ENCODE measurements at regions not wholly inside any gene's neighbourhood (a gene's known extent, or its start where the extent isn't known, plus 50 kb on each side); places are given as distances from the start of the nearest gene placed in this dataset.
A peak's percentile ranks its signal among the peaks of the same experiment; 100 is the strongest.

- ChIA-PET POLR2A (interaction anchor here (0.6 kb wide), 1 partner anchor 8 kb away, joined by 3 read pairs; no protein-coding TSS in a partner anchor), CTCF (interaction anchor here (1.0 kb wide), 1 partner anchor 178 kb away, joined by 4 read pairs; no protein-coding TSS in a partner anchor)
- Mint-ChIP-seq H3K4me3 (ENCODE audit: unreplicated experiment) (no peak overlapping the region), H3K27ac (ENCODE audit: low read depth, unreplicated experiment) (no peak overlapping the region), H3K9me3 (ENCODE audit: unreplicated experiment) (no peaks in the 10 kb centered on the region), H3K36me3 (ENCODE audit: insufficient read depth, unreplicated experiment) (peaks cover 5% of the 10 kb centered on the region), H3K27me3 (ENCODE audit: insufficient read depth, unreplicated experiment) (no peaks in the 10 kb centered on the region), H3K4me1 (ENCODE audit: insufficient read depth, unreplicated experiment) (peaks cover 27% of the 10 kb centered on the region)
- no peak for TF ChIP-seq CTCF (IDR thresholded peaks at IDR 0.05; ENCODE audit: unreplicated experiment)
- intact Hi-C loops (cut with micrococcal nuclease): no loop called here
- no peak for DNase-seq (ENCODE audit: unreplicated experiment)
- no TSS peak for BruUV-seq (replicated peaks)
Observed at GRCh38 chr6:11320914-11321597, 88.6 kb upstream of the NEDD9 start.

GRCh38 chr6:11318835-11319813, 86.7 kb upstream of the NEDD9 start:
- Mint-ChIP-seq H3K9me3 (ENCODE audit: unreplicated experiment) (no peaks in the 10 kb centered on the region), H3K36me3 (ENCODE audit: insufficient read depth, unreplicated experiment) (peaks cover 5% of the 10 kb centered on the region), H3K4me1 (ENCODE audit: insufficient read depth, unreplicated experiment) (peaks cover 33% of the 10 kb centered on the region), H3K4me3 (ENCODE audit: unreplicated experiment) (no peak overlapping the region), H3K27me3 (ENCODE audit: insufficient read depth, unreplicated experiment) (no peaks in the 10 kb centered on the region), H3K27ac (ENCODE audit: low read depth, unreplicated experiment) (peak overlapping the region; percentile 4)
- DNase-seq (ENCODE audit: unreplicated experiment): no peak
- ChIA-PET POLR2A (interaction anchor here (0.9 to 1.3 kb wide), 5 partner anchors 9 to 95 kb away, joined by 3 to 9 read pairs (median 3); partner anchors contain the start of gene NEDD9), CTCF (interaction anchor here (0.8 to 1.4 kb wide), 3 partner anchors 176 to 296 kb away, joined by 4 to 9 read pairs (median 4); no protein-coding TSS in a partner anchor)
- TSS peak; percentile 85 for BruUV-seq (replicated peaks)
- TF ChIP-seq CTCF (IDR thresholded peaks at IDR 0.05; ENCODE audit: unreplicated experiment): no peak
- intact Hi-C loops (cut with micrococcal nuclease): loop anchor here (1.0 to 2.0 kb wide), 4 partner anchors 86 to 177 kb away; partner anchors contain the start of gene NEDD9

- TSS peak; percentile 94 for BruUV-seq (replicated peaks)
- POLR2A ChIA-PET: interaction anchor here (0.9 to 1.3 kb wide), 6 partner anchors 10 to 96 kb away, joined by 3 to 9 read pairs (median 3); partner anchors contain the start of gene NEDD9
- TF ChIP-seq CTCF (IDR thresholded peaks at IDR 0.05; ENCODE audit: unreplicated experiment): no peak
- Mint-ChIP-seq H3K4me1 (ENCODE audit: insufficient read depth, unreplicated experiment) (peaks cover 33% of the 10 kb centered on the region), H3K27ac (ENCODE audit: low read depth, unreplicated experiment) (peak overlapping the region; percentile 4), H3K4me3 (ENCODE audit: unreplicated experiment) (no peak overlapping the region), H3K36me3 (ENCODE audit: insufficient read depth, unreplicated experiment) (peaks cover 5% of the 10 kb centered on the region), H3K9me3 (ENCODE audit: unreplicated experiment) (peaks cover 4% of the 10 kb centered on the region), H3K27me3 (ENCODE audit: insufficient read depth, unreplicated experiment) (no peaks in the 10 kb centered on the region)
- CTCF ChIA-PET: interaction anchor here (0.8 to 1.4 kb wide), 3 partner anchors 177 to 297 kb away, joined by 4 to 9 read pairs (median 4); no protein-coding TSS in a partner anchor
- intact Hi-C loops (cut with micrococcal nuclease): loop anchor here (1.0 to 2.0 kb wide), 4 partner anchors 85 to 178 kb away; partner anchors contain the start of gene NEDD9
- DNase-seq (ENCODE audit: unreplicated experiment): peak; percentile 95
Observed at GRCh38 chr6:11317885-11318771, 85.7 kb upstream of the NEDD9 start.
